ENCODE measurements at regions not wholly inside any gene's neighbourhood (a gene's known extent, or its start where the extent isn't known, plus 50 kb on each side); places are given as distances from the start of the nearest gene placed in this dataset.

GRCh38 chr4:183394166-183394951, 50.1 kb upstream of the CDKN2AIP start:
- Mint-ChIP-seq H3K27ac (ENCODE audit: unreplicated experiment) (no peak overlapping the region), H3K36me3 (ENCODE audit: insufficient read depth, unreplicated experiment) (peaks cover 4% of the 10 kb centered on the region), H3K27me3 (ENCODE audit: unreplicated experiment) (no peaks in the 10 kb centered on the region), H3K4me1 (ENCODE audit: low read depth, unreplicated experiment) (peaks cover 28% of the 10 kb centered on the region), H3K9me3 (ENCODE audit: low read depth, unreplicated experiment) (no peaks in the 10 kb centered on the region), H3K4me3 (ENCODE audit: low read depth, unreplicated experiment) (no peak overlapping the region)
- CTCF ChIA-PET, result no interaction called here
- no peak for DNase-seq
- intact Hi-C loops (cut with micrococcal nuclease; ENCODE audit: unreplicated experiment), result no loop called here
- no TSS peak for BruUV-seq (replicated peaks)
- TF ChIP-seq CTCF (IDR thresholded peaks at IDR 0.05; ENCODE audit: unreplicated experiment), result no peak

All from Calu3 (cell line).